HEK293T (cell line): ENCODE measurements at regions not wholly inside any gene's neighbourhood (a gene's known extent, or its start where the extent isn't known, plus 50 kb on each side); places are given as distances from the start of the nearest gene placed in this dataset.

Experiments
- CTCF ChIA-PET: fragments of 350-600 bp; formaldehyde crosslinking; extraction: SDS; loops from one replicate; lab custom pipeline; 2021; ENCODE audit warnings: antibody characterized with exemption, inconsistent platforms; lab: Yijun Ruan, JAX
- POLR2A ChIA-PET: fragments of 350-600 bp; formaldehyde crosslinking; extraction: SDS; loops from one replicate; lab custom pipeline; 2020; ENCODE audit warnings: antibody characterized with exemption, inconsistent platforms; lab: Yijun Ruan, JAX
- DNase-seq: peaks from one replicate; pipeline ENCODE4 v3.0.0; 2012; ENCODE audit warnings: mixed read lengths; ENCODE audit errors: extremely low spot score
- ARNT ChIP-seq: fragments of 450-650 bp; IDR thresholded peaks from 2 replicates; pipeline ENCODE4 v1.6.1; 2017; ENCODE audit warnings: mild to moderate bottlenecking
- BHLHE40 ChIP-seq: fragments of 450-650 bp; IDR thresholded peaks from 2 replicates; pipeline ENCODE4 v1.6.1; 2016; ENCODE audit warnings: mild to moderate bottlenecking, moderate library complexity, borderline replicate concordance
- CTBP1 ChIP-seq: fragments of 450-650 bp; IDR thresholded peaks from 2 replicates; pipeline ENCODE4 v1.6.1; 2016; ENCODE audit warnings: borderline replicate concordance
- ELF4 ChIP-seq: fragments of 450-650 bp; IDR thresholded peaks from 2 replicates; pipeline ENCODE4 v1.6.1; 2017; ENCODE audit warnings: antibody characterized with exemption
- FOXA1 ChIP-seq: fragments of 450-650 bp; IDR thresholded peaks from 2 replicates; pipeline ENCODE4 v1.6.1; 2016; ENCODE audit warnings: mild to moderate bottlenecking
- FOXK2 ChIP-seq: fragments of 450-650 bp; IDR thresholded peaks from 2 replicates; pipeline ENCODE4 v1.6.1; 2016; ENCODE audit warnings: mild to moderate bottlenecking
- FOXM1 ChIP-seq: fragments of 450-650 bp; IDR thresholded peaks from 2 replicates; pipeline ENCODE4 v1.6.1; 2017; ENCODE audit warnings: mild to moderate bottlenecking, borderline replicate concordance
- HDGF ChIP-seq: fragments of 450-650 bp; IDR thresholded peaks from 2 replicates; pipeline ENCODE4 v1.6.1; 2017; ENCODE audit warnings: antibody characterized with exemption, borderline replicate concordance
- L3MBTL2 ChIP-seq: fragments of 450-650 bp; conservative IDR thresholded peaks from 2 replicates; pipeline ENCODE4 v1.6.1; 2016; ENCODE audit warnings: mild to moderate bottlenecking
- LEF1 ChIP-seq: fragments of 450-650 bp; IDR thresholded peaks from 2 replicates; pipeline ENCODE4 v1.6.1; 2017; ENCODE audit warnings: mild to moderate bottlenecking, borderline replicate concordance
- NFRKB ChIP-seq: fragments of 450-650 bp; IDR thresholded peaks from 2 replicates; pipeline ENCODE4 v1.6.1; 2016; ENCODE audit warnings: mild to moderate bottlenecking, moderate library complexity
- PKNOX1 ChIP-seq: fragments of 450-650 bp; IDR thresholded peaks from 2 replicates; pipeline ENCODE4 v1.6.1; 2016
- SP1 ChIP-seq: fragments of 450-650 bp; IDR thresholded peaks from 2 replicates; pipeline ENCODE4 v1.6.1; 2017
- SUZ12 ChIP-seq: fragments of 450-650 bp; IDR thresholded peaks from 2 replicates; pipeline ENCODE4 v1.6.1; 2016; ENCODE audit warnings: mild to moderate bottlenecking
- TARDBP ChIP-seq: fragments of 450-650 bp; IDR thresholded peaks from 2 replicates; pipeline ENCODE4 v1.6.1; 2016
- ZNF384 ChIP-seq: fragments of 450-650 bp; IDR thresholded peaks from 2 replicates; pipeline ENCODE4 v1.6.1; 2016

DNA sequence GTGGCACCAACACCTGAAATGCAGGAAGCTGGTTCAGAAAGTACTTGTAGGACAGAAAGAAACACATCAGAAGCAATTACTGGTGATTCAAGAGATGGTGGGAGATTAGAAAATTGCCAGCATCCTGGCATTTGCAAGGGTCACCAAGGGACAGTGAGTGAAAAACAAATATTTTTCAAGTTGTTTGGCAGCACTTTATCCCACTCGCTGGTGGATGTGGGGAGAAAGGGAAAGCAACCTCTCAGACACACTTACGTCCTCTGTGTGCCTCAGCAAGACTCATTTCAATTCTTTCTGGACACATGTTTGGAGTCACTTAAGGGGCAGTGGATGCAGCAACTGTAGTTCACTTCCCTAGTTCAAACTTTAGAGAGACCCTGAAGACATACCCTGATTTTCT, 440.4 kb upstream of the GHITM start:
- ChIA-PET POLR2A (no interaction called here), CTCF (no interaction called here)
- TF ChIP-seq HDGF: no peak
- no peak for TF ChIP-seq L3MBTL2
- TF ChIP-seq TARDBP: no peak
- TF ChIP-seq PKNOX1: no peak
- no peak for TF ChIP-seq FOXA1
- TF ChIP-seq LEF1: no peak
- no peak for TF ChIP-seq CTBP1
- no peak for DNase-seq

- ChIA-PET CTCF (no interaction called here), POLR2A (no interaction called here)
- DNase-seq: no peak
- TF ChIP-seq BHLHE40 (no peak), FOXK2 (no peak), HDGF (no peak), PKNOX1 (no peak), SP1 (no peak), ELF4 (no peak), ARNT (no peak), TARDBP (no peak)
These were observed 437.5 kb upstream of the GHITM start for GRCh38 chr10:83701799-83702198.

DNA sequence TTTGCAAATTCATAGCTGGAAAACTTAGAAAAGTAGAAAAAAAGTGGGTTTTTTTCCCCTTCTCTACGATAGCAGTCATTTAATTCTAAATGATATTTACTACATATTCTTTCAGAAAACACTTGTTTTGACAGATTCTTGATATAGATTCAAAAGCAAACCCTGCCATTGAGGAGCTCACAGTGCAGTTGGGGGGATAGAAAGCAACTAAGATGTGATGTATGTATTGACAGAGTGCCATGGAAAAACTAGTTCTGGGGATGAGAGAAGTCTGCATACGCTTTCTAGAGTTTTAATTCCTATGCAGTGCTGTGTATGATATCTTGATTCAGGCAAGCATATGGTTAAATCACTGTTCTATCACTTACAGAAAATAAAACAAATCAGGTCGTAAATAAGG, 436.6 kb upstream of the GHITM start:
- POLR2A ChIA-PET: no interaction called here
- DNase-seq: no peak
- CTCF ChIA-PET: no interaction called here
- TF ChIP-seq ARNT: no peak
- TF ChIP-seq L3MBTL2: no peak

DNA sequence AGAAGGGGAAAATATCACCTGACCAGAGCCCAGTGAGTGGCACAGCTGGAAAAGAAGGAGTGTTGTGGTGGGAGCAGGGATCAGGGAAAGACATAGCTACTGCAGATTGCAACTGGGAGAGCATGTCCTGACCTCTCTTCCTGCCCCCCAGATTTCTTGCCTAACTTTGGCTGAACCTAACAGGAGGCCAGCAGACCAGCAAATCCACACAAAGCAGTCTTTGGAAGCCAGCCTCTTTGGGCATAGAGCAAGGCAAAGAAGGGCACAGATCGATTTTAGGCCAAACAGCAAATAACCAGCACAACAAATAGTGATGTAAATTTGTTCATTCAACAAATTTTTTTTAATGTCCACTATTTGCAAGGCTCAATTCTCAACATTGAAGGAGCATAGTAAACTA, 433.2 kb upstream of the GHITM start:
- TF ChIP-seq HDGF: no peak
- no peak for TF ChIP-seq ARNT
- no peak for TF ChIP-seq FOXK2
- TF ChIP-seq ELF4: no peak
- no peak for TF ChIP-seq ZNF384
- no peak for TF ChIP-seq NFRKB
- no peak for TF ChIP-seq FOXM1
- TF ChIP-seq LEF1: no peak
- TF ChIP-seq CTBP1: no peak
- no peak for TF ChIP-seq BHLHE40
- no peak for TF ChIP-seq FOXA1
- TF ChIP-seq TARDBP: no peak
- TF ChIP-seq L3MBTL2: no peak
- no peak for TF ChIP-seq SUZ12
- TF ChIP-seq SP1: no peak
- no peak for TF ChIP-seq PKNOX1
- DNase-seq: no peak
- ChIA-PET CTCF (no interaction called here), POLR2A (no interaction called here)

DNA sequence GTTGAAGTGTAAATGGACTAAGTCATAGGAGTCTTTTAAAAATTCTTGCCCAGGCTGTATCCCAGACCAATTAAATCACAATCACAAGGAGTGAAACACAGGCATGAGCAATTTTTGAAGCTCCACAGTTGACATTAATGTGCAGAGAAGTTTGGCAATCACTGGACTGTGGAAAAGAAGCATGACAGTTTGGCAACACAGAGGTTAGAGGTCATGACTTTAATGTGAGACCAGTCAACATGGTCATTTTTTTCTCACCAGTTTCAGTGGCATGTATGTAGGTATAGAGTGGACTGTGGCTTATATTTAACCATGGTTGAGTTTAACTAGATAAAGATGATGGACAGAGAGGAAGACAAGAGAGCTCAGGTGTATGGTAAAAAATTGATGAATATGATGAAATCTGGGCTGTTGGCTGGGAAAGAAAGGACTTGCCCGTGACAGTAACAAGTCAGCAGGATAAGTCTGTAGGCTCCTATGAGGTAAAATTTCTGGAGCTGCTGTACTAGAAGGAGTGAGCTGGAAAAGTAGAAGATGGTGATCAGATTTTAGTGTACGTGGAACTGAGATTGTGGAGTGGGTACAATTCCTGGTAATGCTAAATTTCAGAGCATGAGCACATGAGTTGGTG, 432.2 kb upstream of the GHITM start:
- DNase-seq: no peak
- TF ChIP-seq FOXM1 (no peak), SUZ12 (no peak), NFRKB (no peak), BHLHE40 (no peak), CTBP1 (no peak), TARDBP (no peak), PKNOX1 (no peak), ARNT (no peak)
- POLR2A ChIA-PET: no interaction called here
- CTCF ChIA-PET: no interaction called here

GRCh38 chr10:83713423-83713822, 425.9 kb upstream of the GHITM start:
- ChIA-PET POLR2A (no interaction called here), CTCF (no interaction called here)
- no peak for DNase-seq
- TF ChIP-seq L3MBTL2 (no peak), FOXM1 (no peak), NFRKB (no peak), SP1 (no peak), BHLHE40 (no peak), PKNOX1 (no peak), FOXA1 (no peak)
